ENCODE measurements at regions not wholly inside any gene's neighbourhood (a gene's known extent, or its start where the extent isn't known, plus 50 kb on each side); places are given as distances from the start of the nearest gene placed in this dataset.

GRCh38 chr6:26156105-26156849, 69.0 kb downstream of the HFE start:
- no peaks in the 10 kb centered on the region for H3K27me3 ChIP-seq (replicated peaks in 1 of 4; ENCODE audit: control extremely low read depth in 1 of 4, control insufficient read depth in 3 of 4, insufficient read depth in 4 of 4, low read length in 3 of 4)

More at GRCh38 chr6:26156105-26156849, 69.0 kb downstream of the HFE start:
- under 1% methylated on average over 61 of the region's 61 CpGs for WGBS (ENCODE audit: insufficient coverage)
- H3K4me2 ChIP-seq (replicated peaks; ENCODE audit: low read depth, low read length, poor library complexity, severe bottlenecking), result peak overlapping the region; percentile 94
- DNase-seq (peak; percentile 95), ATAC-seq (ENCODE audit: low read depth) (peak; percentile 58)
- H3K9me3 ChIP-seq (ENCODE audit: control extremely low read depth in 1 of 3, control insufficient read depth in 2 of 3, insufficient read depth in 1 of 3, low read length in 2 of 3), result peaks cover 0 to 5% (median 0%) of the 10 kb centered on the region in 3 donors
- peaks cover 41% of the 10 kb centered on the region for H3K79me2 ChIP-seq (ENCODE audit: control insufficient read depth, insufficient read depth, low read length)
- Mint-ChIP-seq H3K4me3 (peak overlapping the region; percentile 89), H3K27ac (peak overlapping the region; percentile 96), H3K27me3 (no peaks in the 10 kb centered on the region), H3K9me3 (ENCODE audit: insufficient read depth) (no peaks in the 10 kb centered on the region), H3K4me1 (peaks cover 34% of the 10 kb centered on the region)
- TF ChIP-seq CTCF (IDR thresholded peaks at IDR 0.05) (no peak), EZH2 (IDR thresholded peaks at IDR 0.05; ENCODE audit: borderline replicate concordance, insufficient read depth, low read depth, low read length, poor library complexity, severe bottlenecking) (no peak)
- H2AFZ ChIP-seq (ENCODE audit: insufficient read depth, low read depth, low read length, poor library complexity, severe bottlenecking), result peak overlapping the region; percentile 47
- H3K4me1 ChIP-seq (ENCODE audit: control insufficient read depth in 2 of 2, insufficient read depth in 2 of 2, low read length in 2 of 2), result peaks cover 23 to 32% of the 10 kb centered on the region in 2 donors
- peak overlapping the region; percentile 75 to 95 (median 93) for H3K4me3 ChIP-seq (ENCODE audit: control extremely low read depth in 1 of 5, extremely low read depth in 1 of 5, insufficient read depth in 1 of 5, low read depth in 2 of 5, low read length in 4 of 5)
- CTCF ChIA-PET, result interaction anchor here (0.5 to 5.1 kb wide), 7 partner anchors 18 to 130 kb away, joined by 3 to 69 read pairs (median 4); a partner anchor contains a TSS
- H3K27ac ChIP-seq (ENCODE audit: low read length in 2 of 2), result peak overlapping the region; percentile 87 to 88
- no peaks in the 10 kb centered on the region for H3K36me3 ChIP-seq (replicated peaks in 1 of 2; ENCODE audit: control extremely low read depth in 1 of 2, control insufficient read depth in 1 of 2, extremely low read depth in 1 of 2, insufficient read depth in 2 of 2, low read length in 1 of 2)
- intact Hi-C loops (cut with micrococcal nuclease), result loop anchor here (2.0 to 10.0 kb wide), 6 partner anchors 99 to 1681 kb away; partner anchors contain the start of gene ZNF184
- POLR2A ChIA-PET, result interaction anchor here (0.6 to 7.2 kb wide), 44 partner anchors 9 to 1737 kb away, joined by 3 to 481 read pairs (median 8); partner anchors contain the start of genes HFE and ZNF184
- peak overlapping the region; percentile 84 for H3K9ac ChIP-seq (ENCODE audit: low read length)
- peaks cover 23% of the 10 kb centered on the region for H4K20me1 ChIP-seq (ENCODE audit: control insufficient read depth, insufficient read depth, low read length, poor library complexity, severe bottlenecking)

Data from B cell (primary cell).